GM18909 (cell line): ENCODE measurements at regions not wholly inside any gene's neighbourhood (a gene's known extent, or its start where the extent isn't known, plus 50 kb on each side); places are given as distances from the start of the nearest gene placed in this dataset.

Source experiments
- ATAC-seq: cut with Tn5 transposase; IDR thresholded peaks from one replicate; pipeline ENCODE4 v1.9.1; 2021; ENCODE audit warnings: mild to moderate bottlenecking; ENCODE audit not compliant: unreplicated experiment, poor library complexity

GRCh38 chr1:213820362-213821149, 167.2 kb upstream of the PROX1 start:
- ATAC-seq = no peak

- no peak for ATAC-seq
Measured at GRCh38 chr1:213821175-213821942, 166.4 kb upstream of the PROX1 start.

- ATAC-seq = no peak
Measured at GRCh38 chr1:213821943-213822334, 165.8 kb upstream of the PROX1 start.

- ATAC-seq = no peak
Measured at GRCh38 chr1:213826891-213827290, 160.9 kb upstream of the PROX1 start.

DNA sequence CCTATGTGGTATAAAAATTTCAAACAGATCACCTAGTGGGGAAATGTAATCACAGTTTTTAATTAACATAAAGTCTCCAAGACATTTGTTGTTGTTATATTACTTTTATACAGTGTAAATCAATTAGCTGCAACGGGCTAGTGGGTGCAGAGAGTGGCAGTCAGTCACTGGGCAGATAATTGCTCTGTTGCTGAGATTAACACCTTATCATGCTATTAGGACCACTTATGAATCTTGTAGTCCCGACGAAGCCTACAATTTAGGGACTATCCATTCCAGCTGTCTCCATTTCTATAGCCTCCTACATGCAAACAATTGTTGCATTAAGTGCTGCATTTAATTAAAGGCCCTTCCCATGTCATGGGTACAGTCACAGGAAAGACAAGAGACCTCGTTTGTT, 158.9 kb upstream of the PROX1 start:
- no peak for ATAC-seq

DNA sequence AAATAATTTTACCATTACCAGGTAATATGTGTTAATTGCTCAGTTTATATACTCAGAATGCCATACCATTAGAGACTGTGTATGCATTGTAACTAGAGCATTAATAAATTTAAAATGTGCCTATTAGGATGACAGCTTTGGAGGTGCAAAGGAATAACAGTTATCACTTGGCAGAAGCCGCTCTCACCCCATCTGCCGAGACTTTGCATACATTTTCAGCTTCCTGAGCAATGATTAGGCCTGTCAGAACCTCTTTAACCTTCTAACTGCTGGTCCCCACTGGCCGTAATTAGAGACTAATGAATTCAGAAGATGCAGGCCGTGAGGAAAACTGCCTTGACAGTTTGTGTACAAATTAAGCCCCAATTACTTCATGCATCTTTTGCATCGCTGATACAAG, 158.0 kb upstream of the PROX1 start:
- no peak for ATAC-seq

DNA sequence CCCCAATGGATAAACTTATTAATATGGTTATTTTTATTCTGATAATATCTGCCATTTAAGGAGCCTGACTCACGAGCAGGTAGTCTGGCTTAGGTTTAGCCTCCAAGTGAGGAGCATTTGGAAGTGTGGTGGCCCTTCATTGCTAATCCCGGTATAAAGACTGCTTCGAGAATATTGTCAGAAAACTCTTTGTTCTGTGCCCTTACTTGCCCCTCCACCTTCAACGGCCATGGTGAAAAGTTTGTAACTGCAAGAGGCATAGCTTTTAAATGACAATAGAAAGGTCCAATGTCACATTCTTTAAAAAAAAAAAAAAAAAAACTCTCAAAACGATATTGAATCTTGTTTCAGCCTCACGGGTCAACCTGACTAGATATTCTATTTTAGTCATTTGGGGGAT, 157.4 kb upstream of the PROX1 start:
- no peak for ATAC-seq

- no peak for ATAC-seq
Measured at GRCh38 chr1:213840575-213840974, 147.2 kb upstream of the PROX1 start.

- ATAC-seq = no peak
Measured at GRCh38 chr1:213844632-213845031, 143.1 kb upstream of the PROX1 start.

DNA sequence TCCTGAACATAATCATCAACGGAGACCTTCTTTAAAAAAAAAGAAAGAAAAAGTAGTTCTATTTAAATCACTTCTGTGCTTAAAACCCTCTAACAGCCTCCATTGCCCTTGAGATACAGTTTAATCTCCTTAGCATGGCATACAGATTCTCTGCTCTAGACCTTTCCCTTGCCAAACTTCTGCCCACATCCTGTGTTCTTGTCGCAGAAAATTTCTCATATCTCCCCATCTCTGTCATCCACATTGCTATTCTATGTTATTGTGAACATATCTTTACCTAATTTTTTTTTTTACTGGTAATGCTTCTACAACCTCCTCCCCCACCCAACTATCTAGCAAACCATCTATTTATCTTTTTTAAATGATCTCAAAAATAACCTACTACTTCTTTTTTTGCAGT, 135.7 kb upstream of the PROX1 start:
- ATAC-seq = no peak

GRCh38 chr1:213858581-213858980, 129.2 kb upstream of the PROX1 start:
- no peak for ATAC-seq

- no peak for ATAC-seq
Measured at GRCh38 chr1:213861841-213862240, 125.9 kb upstream of the PROX1 start.

- ATAC-seq = no peak
Measured at GRCh38 chr1:213864091-213864490, 123.7 kb upstream of the PROX1 start.

- ATAC-seq = no peak
Measured at GRCh38 chr1:213868482-213868881, 119.3 kb upstream of the PROX1 start.

DNA sequence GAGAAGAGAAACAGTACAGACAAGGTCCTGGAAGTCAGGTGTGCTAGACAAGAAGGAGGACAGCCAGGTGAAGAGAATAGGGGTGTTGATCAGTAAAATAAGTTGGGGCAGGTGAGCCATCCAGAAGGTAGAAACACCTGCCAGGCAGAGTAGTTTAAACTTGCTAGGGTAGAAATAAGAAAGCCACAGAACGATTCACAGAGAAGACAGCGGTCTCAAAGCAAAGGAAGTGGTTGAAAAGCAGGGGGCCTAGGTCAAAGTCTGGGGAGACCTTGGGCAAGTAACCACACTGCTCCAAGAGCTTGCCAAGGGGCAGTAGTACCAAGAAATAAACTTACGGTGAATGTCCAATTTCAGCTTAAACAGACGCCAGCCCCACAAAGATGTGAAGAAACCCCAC, 116.6 kb upstream of the PROX1 start:
- no peak for ATAC-seq

GRCh38 chr1:213874789-213875188, 113.0 kb upstream of the PROX1 start:
- no peak for ATAC-seq

DNA sequence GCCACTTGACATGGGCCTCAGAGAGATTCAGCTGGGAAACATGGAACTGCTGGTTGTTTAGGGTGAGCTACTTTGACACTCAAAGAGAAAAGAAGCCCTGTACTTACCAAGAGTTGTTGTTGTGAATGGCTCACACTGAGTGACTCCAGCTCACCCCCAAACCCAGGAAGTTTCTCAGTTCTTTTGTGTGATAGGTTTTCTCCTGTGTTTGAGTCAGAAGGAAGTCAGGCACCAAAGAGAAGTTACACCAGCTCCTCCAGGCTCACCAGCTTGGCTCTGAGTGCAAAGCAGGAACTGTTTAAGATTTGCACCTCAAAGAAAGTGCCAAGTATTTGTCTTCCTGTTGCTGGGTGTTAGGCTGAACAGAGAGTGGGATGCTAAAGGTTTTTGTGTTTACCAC, 111.2 kb upstream of the PROX1 start:
- no peak for ATAC-seq

- no peak for ATAC-seq
Measured at GRCh38 chr1:213883618-213884017, 104.2 kb upstream of the PROX1 start.

GRCh38 chr1:213884402-213884801, 103.4 kb upstream of the PROX1 start:
- no peak for ATAC-seq

DNA sequence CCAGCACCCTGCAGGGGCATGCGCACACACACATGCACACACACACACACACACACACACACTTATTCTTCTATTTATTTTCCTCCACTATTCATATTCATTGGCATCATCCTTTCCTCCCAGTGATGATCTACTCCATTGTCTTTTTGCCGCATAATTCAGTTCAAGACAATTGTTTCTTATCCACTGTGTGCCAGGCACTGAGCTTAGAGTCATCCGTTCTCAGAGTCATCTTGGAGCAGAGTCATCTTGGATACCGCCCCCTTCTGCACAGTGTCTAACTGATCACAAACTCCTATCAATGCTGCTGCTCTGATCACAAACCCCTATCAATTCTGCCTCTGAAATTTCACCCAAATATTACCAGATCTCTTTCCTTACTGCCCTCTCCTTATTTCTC, 102.8 kb upstream of the PROX1 start:
- no peak for ATAC-seq

DNA sequence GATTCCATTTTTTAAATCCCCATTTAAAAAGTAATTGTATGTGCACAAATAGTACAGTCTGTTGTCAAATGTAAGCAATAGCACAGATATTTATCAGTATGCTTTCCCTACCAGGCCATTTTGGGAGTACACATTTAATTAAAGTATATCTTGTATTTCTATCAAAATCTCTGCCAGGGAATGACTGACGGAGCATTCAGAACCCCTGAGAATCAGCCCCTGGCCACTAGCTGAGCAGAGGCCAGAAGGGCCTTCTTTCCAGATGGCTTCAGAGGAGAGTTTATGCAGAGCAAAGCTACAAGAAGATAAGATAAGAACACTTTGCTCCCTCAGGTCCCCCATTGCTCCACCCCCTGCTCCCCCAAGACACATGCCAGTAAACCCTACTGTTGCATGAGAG, 99.9 kb upstream of the PROX1 start:
- ATAC-seq = no peak
